GM19467 (cell line): ENCODE measurements at regions not wholly inside any gene's neighbourhood (a gene's known extent, or its start where the extent isn't known, plus 50 kb on each side); places are given as distances from the start of the nearest gene placed in this dataset.
"Not testable (repeated sequence)": the region's sequence is repeated elsewhere in the genome, so short reads cannot be mapped to it uniquely, and the experiment has no call there.

Source experiments
- ATAC-seq: cut with Tn5 transposase; IDR thresholded peaks from one replicate; pipeline ENCODE4 v1.9.1; 2021; ENCODE audit warnings: mild to moderate bottlenecking, moderate library complexity; ENCODE audit not compliant: unreplicated experiment

DNA sequence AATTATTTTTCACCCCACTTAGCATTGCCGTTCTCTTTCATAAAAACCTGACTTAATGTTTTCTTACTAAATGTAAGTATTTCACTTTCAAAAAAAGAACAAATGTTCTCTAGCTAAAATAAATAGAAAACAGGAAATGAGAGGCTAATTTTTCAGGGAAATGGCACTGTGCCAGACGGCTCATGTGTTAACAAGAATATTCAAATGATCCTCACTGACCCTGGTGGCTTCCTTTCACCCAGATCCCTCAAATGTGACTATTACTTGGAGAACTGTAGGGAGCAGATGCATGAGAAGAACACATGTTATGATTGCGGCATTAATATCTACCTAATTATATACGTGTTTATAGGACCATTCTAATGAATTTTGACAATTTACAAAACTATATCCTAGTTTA, 827.7 kb downstream of the SOCS6 start:
- no peak for ATAC-seq

- ATAC-seq: no peak
These were observed 826.4 kb downstream of the SOCS6 start for GRCh38 chr18:71115261-71115660.

DNA sequence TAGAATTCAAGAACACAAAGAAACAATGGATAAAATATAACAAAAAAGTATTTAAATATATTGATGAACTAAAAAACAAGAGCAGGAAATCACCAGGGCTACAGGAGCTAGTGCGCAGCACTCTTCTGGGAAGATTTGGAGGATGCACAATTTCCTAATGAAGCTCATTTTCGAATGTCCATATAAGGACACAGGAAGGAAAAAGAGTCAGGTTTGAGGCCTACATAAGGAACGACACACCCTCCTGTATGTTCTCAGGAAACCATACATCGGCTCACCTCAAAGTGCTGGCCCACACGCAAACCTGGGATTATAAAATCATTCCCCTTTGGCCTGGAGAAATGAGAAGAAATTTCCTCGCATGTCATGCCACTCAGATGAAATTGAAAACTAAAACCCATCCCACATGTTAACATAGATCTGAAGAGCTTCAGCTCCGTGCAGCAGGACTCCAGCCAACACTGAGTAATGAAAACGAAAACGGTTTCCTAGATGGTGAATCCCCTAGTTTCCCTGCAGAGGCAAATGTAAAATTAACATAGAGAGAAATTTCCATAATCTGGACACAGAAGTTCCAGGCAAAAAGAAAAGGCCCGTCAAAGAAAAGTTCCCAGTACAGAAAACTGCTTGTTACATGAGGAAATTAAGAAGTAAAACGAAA, 825.8 kb downstream of the SOCS6 start:
- ATAC-seq: no peak

- ATAC-seq: no peak
These were observed 818.4 kb downstream of the SOCS6 start for GRCh38 chr18:71107244-71107643.

DNA sequence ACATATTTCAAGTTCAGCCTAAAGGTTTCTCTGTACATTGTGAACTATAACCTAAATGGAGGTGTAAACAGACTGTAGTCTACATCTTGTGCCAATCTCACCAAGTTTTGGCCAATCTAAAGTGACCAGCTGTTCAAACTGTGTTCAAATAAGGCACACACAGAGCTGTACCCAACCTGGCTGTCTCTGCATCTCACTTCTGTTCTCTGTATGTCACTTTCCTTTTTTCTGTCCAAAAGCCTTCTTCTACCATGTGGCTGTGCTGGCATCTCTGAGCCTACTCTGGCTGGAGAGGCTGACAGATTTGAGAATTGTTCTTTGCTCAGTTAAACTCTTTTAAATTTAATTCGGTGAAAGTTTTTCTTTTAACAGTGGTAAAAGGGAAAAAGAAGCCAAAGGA, 817.9 kb downstream of the SOCS6 start:
- ATAC-seq: no peak

- no peak for ATAC-seq
These were observed 817.2 kb downstream of the SOCS6 start for GRCh38 chr18:71105994-71106546.

DNA sequence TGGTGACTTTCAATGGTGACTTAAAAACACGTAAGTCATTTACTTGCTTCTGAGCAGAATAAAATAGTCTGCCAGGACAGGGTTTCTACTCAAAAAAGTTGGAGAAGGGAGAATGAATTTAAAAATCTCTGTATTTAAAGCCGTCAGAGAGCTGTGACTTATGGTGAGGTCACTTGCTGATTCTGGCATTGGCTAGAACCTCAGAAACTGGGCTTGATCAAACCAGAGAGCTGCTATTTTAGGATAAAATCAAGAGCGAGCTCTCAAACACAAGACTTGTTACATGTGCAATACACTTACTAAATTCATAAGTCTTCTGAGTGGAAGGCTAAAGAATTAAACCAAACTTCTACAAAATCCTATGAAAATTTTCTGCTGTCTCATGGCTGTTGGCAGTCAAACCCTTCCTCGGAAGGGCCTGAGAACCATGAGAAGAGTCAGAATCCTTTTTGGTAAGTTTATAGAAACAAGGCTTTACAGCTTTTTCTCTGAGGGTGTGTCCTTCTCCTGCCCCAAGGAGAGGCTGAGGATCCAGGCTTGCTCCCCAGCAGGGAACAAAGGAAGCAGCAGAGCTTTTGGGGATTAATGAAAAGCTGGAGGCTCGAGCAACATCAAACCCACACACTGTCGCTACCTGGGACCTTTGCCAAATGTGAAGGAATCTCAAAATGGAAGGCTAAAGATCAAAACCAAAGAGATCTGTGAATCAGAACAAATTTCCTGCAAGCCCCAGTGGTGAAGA, 816.4 kb downstream of the SOCS6 start:
- no peak for ATAC-seq

- ATAC-seq: no peak
These were observed 790.8 kb downstream of the SOCS6 start for GRCh38 chr18:71079606-71080005.

DNA sequence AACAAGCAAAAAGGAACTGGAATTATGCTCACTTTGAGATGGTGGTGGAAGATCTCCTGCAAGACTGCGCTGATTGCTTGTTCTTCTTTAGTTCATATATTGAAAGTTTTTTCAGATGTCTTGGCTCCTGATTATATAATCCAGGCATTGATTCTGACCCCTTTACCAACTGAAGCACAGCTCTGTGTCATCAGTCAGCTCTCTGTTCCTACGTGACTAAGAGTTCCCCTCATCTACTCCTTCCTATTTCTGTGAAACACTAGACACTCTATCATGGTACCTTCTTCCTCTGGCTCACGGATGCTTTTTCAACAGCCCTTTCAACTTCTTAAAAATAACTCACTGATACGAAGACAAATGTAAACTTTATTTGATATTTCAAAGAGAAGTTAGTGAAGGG, 788.6 kb downstream of the SOCS6 start:
- ATAC-seq: no peak

GRCh38 chr18:71075147-71075546, 786.3 kb downstream of the SOCS6 start:
- no peak for ATAC-seq

GRCh38 chr18:71068338-71068737, 779.5 kb downstream of the SOCS6 start:
- no peak for ATAC-seq

DNA sequence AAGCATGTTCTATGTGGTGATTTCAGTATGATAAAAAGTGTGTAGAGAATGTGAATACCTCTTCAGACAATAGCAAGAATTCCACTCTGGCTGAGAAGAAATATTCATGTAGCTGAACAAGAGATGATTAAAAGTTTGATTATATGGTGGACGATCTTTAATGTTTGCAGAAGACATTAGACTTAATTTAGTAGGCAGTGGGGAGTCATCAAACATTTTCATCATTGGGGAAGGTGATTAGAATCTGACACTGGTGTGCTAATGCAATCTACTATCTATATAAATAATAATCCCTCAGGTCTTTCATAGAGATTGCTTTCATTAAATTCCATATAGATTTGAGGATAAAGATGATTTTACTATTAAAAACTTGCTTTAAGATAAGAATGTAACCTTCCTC, 761.0 kb downstream of the SOCS6 start:
- no peak for ATAC-seq

DNA sequence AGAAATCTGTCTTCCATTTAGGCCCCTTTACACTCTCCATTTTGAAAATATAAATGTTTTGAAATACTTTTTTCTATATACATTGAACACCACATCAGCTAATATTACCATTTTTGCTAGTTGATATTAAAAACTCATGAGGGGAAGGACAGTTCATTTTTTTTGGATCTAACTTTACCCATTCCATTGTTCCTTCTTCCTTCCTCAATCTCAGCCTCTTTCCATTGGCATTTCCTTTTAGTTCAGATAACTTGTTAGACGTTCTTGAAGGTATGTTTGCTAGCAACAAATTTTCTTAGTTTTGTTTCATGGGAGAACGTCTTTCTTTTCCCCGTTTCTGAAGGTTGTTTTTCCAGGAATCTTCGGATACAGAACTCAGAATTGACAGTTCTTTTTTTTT, 759.0 kb downstream of the SOCS6 start:
- ATAC-seq: no peak

GRCh38 chr18:71045331-71046065, 756.7 kb downstream of the SOCS6 start:
- ATAC-seq: no peak

DNA sequence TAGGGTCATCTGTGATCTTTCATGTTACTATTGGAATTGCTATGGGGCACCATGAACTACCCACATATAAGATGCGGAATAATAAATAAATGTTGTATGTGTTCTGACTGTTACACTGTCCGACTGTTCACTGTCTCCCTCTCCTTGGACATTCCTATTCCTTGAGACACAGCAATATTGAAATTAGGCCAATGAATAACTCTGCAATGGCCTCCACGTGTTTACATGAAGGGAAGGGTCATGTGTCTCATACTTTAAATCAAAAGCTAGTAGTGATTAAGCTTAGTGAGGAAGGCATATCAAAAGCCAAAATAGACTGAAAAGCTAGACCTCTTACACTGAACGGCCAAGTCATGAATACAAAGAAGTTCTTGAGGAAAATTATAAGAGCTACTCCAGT, 751.3 kb downstream of the SOCS6 start:
- no peak for ATAC-seq

DNA sequence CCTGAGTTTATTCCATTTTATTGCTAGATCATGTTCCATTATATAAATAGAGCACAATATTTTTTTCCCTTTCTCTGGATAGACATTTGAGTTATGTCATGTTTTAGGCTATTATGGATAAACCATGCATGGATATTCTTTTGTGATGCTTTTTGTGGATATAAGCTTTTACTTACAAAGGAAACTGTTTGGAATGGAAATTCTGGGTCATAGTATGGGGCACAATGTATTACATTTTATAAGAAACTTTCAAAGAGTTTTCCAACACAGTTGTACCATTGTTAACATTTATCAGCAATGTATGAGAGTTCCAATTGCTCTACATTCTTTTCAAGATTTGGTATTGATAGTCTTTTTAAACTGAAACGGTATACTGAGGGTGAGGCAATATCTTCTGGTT, 749.4 kb downstream of the SOCS6 start:
- no peak for ATAC-seq

DNA sequence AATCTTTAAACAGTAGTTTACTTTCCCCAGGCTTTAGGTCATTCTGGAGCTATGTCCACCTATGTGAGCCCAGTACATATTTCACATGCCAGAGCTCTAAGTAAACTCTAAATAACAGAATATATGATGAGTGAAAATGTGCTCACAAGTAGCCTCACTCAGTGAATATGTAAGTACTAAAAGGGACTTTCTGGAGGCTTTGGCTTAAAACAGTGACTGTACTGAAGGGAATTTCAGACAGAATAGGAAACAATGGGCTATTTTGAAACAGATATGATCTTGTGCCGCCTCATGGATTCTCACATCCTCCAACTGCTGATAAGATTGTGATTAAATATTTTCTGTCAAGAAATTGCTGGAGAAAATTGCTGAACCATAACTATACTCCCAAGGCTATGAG, 747.9 kb downstream of the SOCS6 start:
- no peak for ATAC-seq

DNA sequence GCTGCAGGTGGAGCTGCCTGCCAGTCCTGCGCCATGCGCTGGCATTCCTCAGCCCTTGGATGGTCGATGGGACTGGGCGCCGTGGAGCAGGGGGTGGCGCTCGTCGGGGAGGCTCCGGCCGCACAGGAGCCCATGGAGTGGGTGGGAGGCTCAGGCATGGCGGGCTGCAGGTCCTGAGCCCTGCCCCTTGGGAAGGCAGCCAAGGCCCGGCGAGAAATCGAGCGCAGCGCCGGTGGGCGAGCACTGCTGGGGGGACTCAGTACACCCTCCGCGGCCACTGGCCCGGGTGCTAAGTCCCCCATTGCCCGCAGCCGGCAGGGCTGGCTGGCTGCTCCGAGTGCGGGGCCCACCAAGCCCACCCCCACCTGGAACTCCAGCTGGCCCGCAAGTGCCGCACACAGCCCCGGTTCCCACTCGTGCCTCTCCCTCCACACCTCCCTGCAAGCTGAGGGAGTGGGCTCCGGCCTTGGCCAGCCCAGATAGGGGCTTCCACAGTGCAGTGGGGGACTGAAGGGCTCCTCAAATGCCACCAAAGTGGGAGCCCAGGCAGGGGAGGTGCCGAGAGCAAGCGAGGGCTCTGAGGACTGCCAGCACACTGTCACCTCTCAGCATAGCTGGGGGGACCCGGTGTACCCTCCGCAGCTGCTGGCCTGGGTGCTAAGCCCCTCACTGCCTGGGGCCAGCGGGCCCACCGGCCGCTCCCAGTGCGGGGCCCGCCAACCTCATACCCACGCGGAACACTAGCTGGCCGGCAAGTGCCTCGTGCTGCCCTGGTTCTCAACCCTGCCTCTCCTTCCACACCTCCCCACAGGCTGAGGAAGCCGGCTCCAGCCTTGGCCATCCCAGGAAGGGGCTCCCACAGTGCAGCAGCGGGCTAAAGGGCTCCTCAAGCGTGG, 742.7 kb downstream of the SOCS6 start:
- not testable (repeated sequence) for ATAC-seq

DNA sequence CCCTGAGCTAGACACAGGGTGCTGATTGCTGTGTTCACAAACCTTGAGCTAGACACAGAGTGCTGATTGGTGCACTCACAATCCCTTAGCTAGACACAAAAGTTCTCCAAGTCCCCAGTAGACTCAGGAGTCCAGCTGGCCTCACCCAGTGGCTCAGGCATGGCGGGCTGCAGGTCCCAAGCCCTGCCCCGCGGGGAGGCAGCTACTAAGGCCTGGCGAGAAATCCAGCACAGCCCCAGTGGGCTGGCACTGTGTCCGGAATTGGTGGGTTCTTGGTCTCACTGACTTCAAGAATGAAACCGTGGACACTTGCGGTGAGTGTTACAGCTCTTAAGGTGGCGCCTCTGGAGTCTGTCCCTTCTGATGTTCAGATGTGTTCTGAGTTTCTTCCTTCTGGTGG, 741.2 kb downstream of the SOCS6 start:
- ATAC-seq: not testable (repeated sequence)

GRCh38 chr18:71028285-71028762, 739.5 kb downstream of the SOCS6 start:
- no peak for ATAC-seq

GRCh38 chr18:71027531-71027930, 738.7 kb downstream of the SOCS6 start:
- ATAC-seq: no peak
